ENCODE measurements at regions not wholly inside any gene's neighbourhood (a gene's known extent, or its start where the extent isn't known, plus 50 kb on each side); places are given as distances from the start of the nearest gene placed in this dataset.
"Not testable (repeated sequence)": the region's sequence is repeated elsewhere in the genome, so short reads cannot be mapped to it uniquely, and the experiment has no call there.

- no peak for DNase-seq
- peaks cover 5% of the 10 kb centered on the region for H3K27me3 Mint-ChIP-seq (ENCODE audit: low read depth, poor library complexity)
- H3K4me1 Mint-ChIP-seq, result no peaks in the 10 kb centered on the region
- H3K27ac Mint-ChIP-seq, result no peak overlapping the region
- H3K9me3 Mint-ChIP-seq, result no peaks in the 10 kb centered on the region
- no peak overlapping the region for H3K4me3 Mint-ChIP-seq
- H3K36me3 Mint-ChIP-seq (ENCODE audit: low read depth), result no peaks in the 10 kb centered on the region
- TF ChIP-seq CTCF (IDR thresholded peaks at IDR 0.05), result no peak
Observed at GRCh38 chr13:64158908-64159307, 2743.3 kb upstream of the PCDH20 start.

DNA sequence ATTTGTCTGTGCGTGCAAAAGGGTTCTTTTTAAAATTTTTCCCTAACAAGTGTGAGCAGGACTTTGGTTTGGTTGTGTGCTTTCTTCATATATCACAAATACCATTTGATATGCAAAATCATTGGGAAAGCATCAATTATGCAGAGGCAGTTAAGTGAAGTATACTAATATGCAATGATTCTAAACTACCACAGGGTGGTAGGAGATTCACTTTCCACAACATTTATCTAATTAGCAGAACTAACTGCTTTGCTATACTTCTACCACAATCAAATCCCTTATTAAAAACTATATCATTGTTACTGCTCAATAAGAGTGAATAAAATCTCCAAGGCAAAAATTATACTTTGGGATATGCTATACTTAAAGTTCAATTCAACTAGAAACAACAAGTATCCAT lies 2738.9 kb upstream of the PCDH20 start:
- Mint-ChIP-seq H3K27ac (no peak overlapping the region), H3K9me3 (no peaks in the 10 kb centered on the region), H3K4me3 (no peak overlapping the region), H3K4me1 (no peaks in the 10 kb centered on the region), H3K36me3 (ENCODE audit: low read depth) (no peaks in the 10 kb centered on the region), H3K27me3 (ENCODE audit: low read depth, poor library complexity) (peaks cover 2% of the 10 kb centered on the region)
- TF ChIP-seq CTCF (IDR thresholded peaks at IDR 0.05), result no peak
- no peak for DNase-seq

DNA sequence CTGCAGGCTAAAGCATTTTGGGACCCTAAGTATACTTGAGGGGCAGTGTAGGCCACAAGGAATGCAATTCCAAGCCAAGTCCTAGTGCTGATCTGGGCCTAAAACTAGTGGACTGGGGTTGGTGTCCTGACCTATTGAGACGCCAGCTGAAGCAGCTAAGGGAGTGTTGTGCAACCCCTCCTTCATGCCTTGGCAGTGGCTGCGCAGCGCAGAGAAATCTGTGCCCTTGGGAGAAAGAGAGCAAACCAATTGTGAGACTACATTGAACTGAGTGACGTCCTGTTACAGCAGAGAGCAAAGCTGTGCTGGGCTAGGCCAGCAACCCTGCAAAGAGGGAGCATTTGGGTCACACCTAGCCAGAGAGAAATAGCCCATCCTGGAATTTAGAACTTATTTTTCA lies 2715.0 kb upstream of the PCDH20 start:
- no peak for TF ChIP-seq CTCF (IDR thresholded peaks at IDR 0.05)
- H3K4me1 Mint-ChIP-seq, result no peaks in the 10 kb centered on the region
- H3K9me3 Mint-ChIP-seq, result no peaks in the 10 kb centered on the region
- no peak overlapping the region for H3K27ac Mint-ChIP-seq
- DNase-seq, result no peak
- H3K4me3 Mint-ChIP-seq, result no peak overlapping the region
- no peaks in the 10 kb centered on the region for H3K36me3 Mint-ChIP-seq (ENCODE audit: low read depth)
- peaks cover 3% of the 10 kb centered on the region for H3K27me3 Mint-ChIP-seq (ENCODE audit: low read depth, poor library complexity)

GRCh38 chr13:64130171-64130570 lies 2714.5 kb upstream of the PCDH20 start:
- H3K4me1 Mint-ChIP-seq, result no peaks in the 10 kb centered on the region
- no peak for DNase-seq
- TF ChIP-seq CTCF (IDR thresholded peaks at IDR 0.05), result no peak
- no peak overlapping the region for H3K4me3 Mint-ChIP-seq
- H3K36me3 Mint-ChIP-seq (ENCODE audit: low read depth), result no peaks in the 10 kb centered on the region
- H3K27ac Mint-ChIP-seq, result no peak overlapping the region
- no peaks in the 10 kb centered on the region for H3K9me3 Mint-ChIP-seq
- peaks cover 3% of the 10 kb centered on the region for H3K27me3 Mint-ChIP-seq (ENCODE audit: low read depth, poor library complexity)

GRCh38 chr13:64127856-64128255 lies 2712.2 kb upstream of the PCDH20 start:
- Mint-ChIP-seq H3K4me3 (no peak overlapping the region), H3K27ac (no peak overlapping the region), H3K36me3 (ENCODE audit: low read depth) (no peaks in the 10 kb centered on the region), H3K27me3 (ENCODE audit: low read depth, poor library complexity) (peaks cover 3% of the 10 kb centered on the region), H3K4me1 (no peaks in the 10 kb centered on the region), H3K9me3 (no peaks in the 10 kb centered on the region)
- no peak for DNase-seq
- TF ChIP-seq CTCF (IDR thresholded peaks at IDR 0.05), result no peak

GRCh38 chr13:64127192-64127591 lies 2711.5 kb upstream of the PCDH20 start:
- H3K4me3 Mint-ChIP-seq, result no peak overlapping the region
- H3K4me1 Mint-ChIP-seq, result no peaks in the 10 kb centered on the region
- peaks cover 3% of the 10 kb centered on the region for H3K27me3 Mint-ChIP-seq (ENCODE audit: low read depth, poor library complexity)
- H3K9me3 Mint-ChIP-seq, result no peaks in the 10 kb centered on the region
- no peak overlapping the region for H3K27ac Mint-ChIP-seq
- no peak for TF ChIP-seq CTCF (IDR thresholded peaks at IDR 0.05)
- DNase-seq, result no peak
- no peaks in the 10 kb centered on the region for H3K36me3 Mint-ChIP-seq (ENCODE audit: low read depth)

DNA sequence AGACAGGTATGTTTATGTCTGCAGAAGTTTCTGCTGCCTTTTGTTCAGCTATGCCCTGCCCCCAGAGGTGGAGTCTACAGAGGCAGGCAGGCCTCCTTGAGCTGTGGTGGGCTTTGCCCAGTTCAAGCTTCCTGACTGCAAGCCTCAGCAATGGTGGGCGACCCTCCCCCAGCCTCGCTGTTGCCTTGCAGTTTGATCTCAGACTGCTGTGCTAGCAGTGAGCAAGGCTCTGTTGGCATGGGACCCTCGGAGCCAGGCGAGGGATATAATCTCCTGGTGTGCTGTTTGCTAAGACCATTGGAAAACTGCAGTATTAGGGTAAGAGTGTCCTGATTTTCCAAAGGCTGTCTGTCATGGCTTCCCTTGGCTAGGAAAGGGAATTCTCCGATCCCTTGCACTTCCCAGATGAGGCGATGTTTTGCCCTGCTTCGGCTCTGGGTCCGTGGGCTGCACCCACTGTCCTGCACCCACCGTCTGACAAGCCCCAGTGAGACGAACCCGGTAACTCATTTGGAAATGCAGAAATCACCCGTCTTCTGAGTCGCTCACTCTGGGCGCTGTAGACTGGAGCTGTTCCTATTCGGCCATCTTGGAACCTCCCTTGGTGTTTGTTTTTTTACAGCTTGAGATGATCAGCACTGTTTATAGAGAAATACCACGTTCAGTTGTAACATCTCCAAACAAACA lies 2705.5 kb upstream of the PCDH20 start:
- not testable (repeated sequence) for H3K27ac Mint-ChIP-seq; H3K4me1 Mint-ChIP-seq; H3K27me3 Mint-ChIP-seq (ENCODE audit: low read depth, poor library complexity); H3K36me3 Mint-ChIP-seq (ENCODE audit: low read depth); H3K4me3 Mint-ChIP-seq; DNase-seq
- peaks cover 34% of the 10 kb centered on the region for H3K9me3 Mint-ChIP-seq
